GM12878 (cell line): ENCODE measurements at regions not wholly inside any gene's neighbourhood (a gene's known extent, or its start where the extent isn't known, plus 50 kb on each side); places are given as distances from the start of the nearest gene placed in this dataset.

ENCODE experiments used
- ATAC-seq: fragments of 200-7000 bp; cut with Tn5 transposase; 3 replicates; pipeline ENCODE4 v1.9.1; 2020; ENCODE audit warnings: mild to moderate bottlenecking, moderate library complexity
- BruUV-seq: library from RNA; stranded (reverse); fragments of 400-500 nt; replicated peaks from 2 replicates; lab custom pipeline; 2021; lab: Mats Ljungman, UMichigan
- CTCF ChIA-PET: fragments of 300-600 bp; sonication (Branson Sonifier 250); formaldehyde crosslinking; extraction: SDS; loops from one replicate; lab custom pipeline; 2021; ENCODE audit warnings: inconsistent platforms; lab: Yijun Ruan, JAX
- POLR2A ChIA-PET: fragments of 350-600 bp; formaldehyde crosslinking; extraction: SDS; loops from one replicate; lab custom pipeline; 2021; ENCODE audit warnings: inconsistent platforms; lab: Charles Lee
- RAD21 ChIA-PET: fragments of 300-600 bp; sonication (Branson Sonifier 250); formaldehyde crosslinking; loops from one replicate; lab custom pipeline; 2023; ENCODE audit warnings: antibody characterized with exemption; ENCODE audit not compliant: unreplicated experiment; lab: Charles Lee
- SMC1A ChIA-PET: fragments of 300-600 bp; sonication (Branson Sonifier 250); formaldehyde crosslinking; loops from one replicate; lab custom pipeline; 2023; ENCODE audit not compliant: unreplicated experiment, uncharacterized antibody; lab: Charles Lee
- DNase-seq: peaks from one replicate; pipeline ENCODE4 v3.0.0-alpha.2; 2011; ENCODE audit warnings: low read depth, low spot score
- FAIRE-seq: peaks from 3 replicates; lab custom pipeline; 2011; peaks lifted over from hg19 to GRCh38; lab: Jason Lieb, UNC
- H2AFZ ChIP-seq: 2 replicates; pipeline ENCODE4 v1.6.0; 2011; ENCODE audit warnings: low read depth, low read length, control low read depth; ENCODE audit not compliant: control insufficient read depth
- H3K27ac ChIP-seq: 2 replicates; pipeline ENCODE4 v1.5.1; 2011; ENCODE audit warnings: control low read depth; ENCODE audit not compliant: control insufficient read depth, insufficient read depth
- H3K27me3 ChIP-seq, 2 experiments: replicated peaks in 1 of 2; 2 replicates each; pipeline versions ENCODE4 v1.6.0 to v1.6.1; 2011; ENCODE audit warnings: low read length in 1 of 2; ENCODE audit not compliant: control insufficient read depth in 2 of 2, insufficient read depth in 2 of 2
- H3K36me3 ChIP-seq, 2 experiments: 2 replicates each; pipeline ENCODE4 v1.5.1; 2011; ENCODE audit warnings: low read length in 1 of 2; ENCODE audit not compliant: control insufficient read depth in 2 of 2, insufficient read depth in 2 of 2
- H3K4me1 ChIP-seq: 2 replicates; pipeline ENCODE4 v1.6.1; 2011; ENCODE audit warnings: mild to moderate bottlenecking, low read length, moderate library complexity, mixed read lengths; ENCODE audit not compliant: control insufficient read depth, insufficient read depth
- H3K4me2 ChIP-seq: 2 replicates; pipeline ENCODE4 v1.6.0; 2011; ENCODE audit warnings: control low read depth; ENCODE audit not compliant: control insufficient read depth, insufficient read depth
- H3K4me3 ChIP-seq: fragments of 200-600 bp; sonication (generic); 2 replicates; pipeline ENCODE4 v1.5.1; 2016
- H3K79me2 ChIP-seq: 2 replicates; pipeline ENCODE4 v1.6.0; 2011; ENCODE audit warnings: low read length; ENCODE audit not compliant: control insufficient read depth, insufficient read depth
- H3K9ac ChIP-seq: 2 replicates; pipeline ENCODE4 v1.8.0; 2011; ENCODE audit warnings: low read length, control low read depth, mixed read lengths; ENCODE audit not compliant: control insufficient read depth, insufficient read depth
- H3K9me3 ChIP-seq: replicated peaks from 3 replicates; pipeline ENCODE4 v1.5.1; 2011; ENCODE audit warnings: mild to moderate bottlenecking, low read length; ENCODE audit not compliant: control insufficient read depth, insufficient read depth
- H4K20me1 ChIP-seq: 2 replicates; pipeline ENCODE4 v1.6.0; 2011; ENCODE audit not compliant: control insufficient read depth, insufficient read depth
- CBX3 ChIP-seq: fragments of 200-600 bp; sonication (generic); IDR thresholded peaks from 2 replicates; pipeline ENCODE4 v1.6.1; 2016; ENCODE audit warnings: low read depth, borderline replicate concordance
- CBX5 ChIP-seq: sonication (generic); IDR thresholded peaks from 2 replicates; pipeline ENCODE4 v1.6.1; 2016; ENCODE audit warnings: low read depth, moderate library complexity, mild to moderate bottlenecking, inconsistent platforms
- E4F1 ChIP-seq: fragments of 450-650 bp; IDR thresholded peaks from 2 replicates; pipeline ENCODE4 v1.6.1; 2018; ENCODE audit warnings: borderline replicate concordance, mild to moderate bottlenecking; ENCODE audit not compliant: partially characterized antibody
- HDAC6 ChIP-seq: fragments of 200-600 bp; sonication (generic); IDR thresholded peaks from one replicate; pipeline ENCODE4 v1.8.0; 2017; ENCODE audit warnings: antibody characterized with exemption; ENCODE audit not compliant: unreplicated experiment
- KAT2A ChIP-seq: conservative IDR thresholded peaks from 2 replicates; pipeline ENCODE4 v1.6.1; 2011; ENCODE audit warnings: low read depth, low read length; ENCODE audit not compliant: control insufficient read depth
- MTA2 ChIP-seq: fragments of 450-650 bp; IDR thresholded peaks from 2 replicates; pipeline ENCODE4 v1.6.1; 2016; ENCODE audit warnings: low read depth, mild to moderate bottlenecking, moderate library complexity
- NFYB ChIP-seq: IDR thresholded peaks from 2 replicates; pipeline ENCODE4 v1.6.1; 2011; ENCODE audit warnings: low read depth, mild to moderate bottlenecking, low read length, improper control_type of control experiment, moderate library complexity; ENCODE audit not compliant: insufficient read depth
- POLR2AphosphoS5 ChIP-seq: IDR thresholded peaks from 2 replicates; pipeline ENCODE4 v1.6.1; 2011; ENCODE audit warnings: mild to moderate bottlenecking, low read length, inconsistent platforms
- REST ChIP-seq: IDR thresholded peaks from 2 replicates; pipeline ENCODE4 v1.6.1; 2012; ENCODE audit warnings: mild to moderate bottlenecking, low read depth, low read length
- SP1 ChIP-seq: IDR thresholded peaks from one replicate; pipeline ENCODE4 v1.6.1; 2011; ENCODE audit warnings: low read depth, low read length
- TAF1 ChIP-seq: IDR thresholded peaks from 2 replicates; pipeline ENCODE4 v1.6.1; 2011; ENCODE audit warnings: mild to moderate bottlenecking, low read depth, low read length, borderline replicate concordance
- ZBTB11 ChIP-seq: fragments of 450-650 bp; formaldehyde crosslinking; IDR thresholded peaks from 2 replicates; pipeline ENCODE4 v1.5.0; 2022; ENCODE audit warnings: mild to moderate bottlenecking, missing genetic modification characterization
- ZBTB33 ChIP-seq: fragments of 450-650 bp; IDR thresholded peaks from 2 replicates; pipeline ENCODE4 v1.6.1; 2017; ENCODE audit warnings: mild to moderate bottlenecking
- WGBS: methylation state at CpG from one replicate; pipeline ENCODE4 v1.1.6; 2016; ENCODE audit warnings: low lambda C conversion rate; ENCODE audit not compliant: insufficient replicate concordance, insufficient coverage; ENCODE audit errors: missing lambda C conversion rate; 5-methylcytosine and 5-hydroxymethylcytosine counted together
- in situ Hi-C: fragments of 300-500 bp; cut with MboI; formaldehyde crosslinking; loops from 9 replicates; pipeline ENCODE4 v1.14.3; 2018; ENCODE audit warnings: mixed read lengths
- intact Hi-C: fragments of 100-400 bp; cut with micrococcal nuclease; formaldehyde crosslinking; loops from one replicate; pipeline ENCODE4 v1.14.2; 2022; ENCODE audit not compliant: unreplicated experiment

GRCh38 chr1:222204475-222204874, 343.4 kb downstream of the HHIPL2 start:
- ChIA-PET CTCF (interaction anchor here (0.6 kb wide), 1 partner anchor 1641 kb away, joined by 3 read pairs; the partner anchor contains the start of gene TP53BP2), SMC1A (no interaction called here), RAD21 (no interaction called here), POLR2A (no interaction called here)
- Histone ChIP-seq H3K27ac (no peak overlapping the region), H4K20me1 (no peaks in the 10 kb centered on the region), H3K79me2 (no peaks in the 10 kb centered on the region), H3K27me3 (no peaks in the 10 kb centered on the region), H3K4me3 (no peak overlapping the region), H3K9ac (no peak overlapping the region), H3K4me1 (no peaks in the 10 kb centered on the region), H3K9me3 (no peaks in the 10 kb centered on the region), H3K36me3 (no peaks in the 10 kb centered on the region), H2AFZ (no peak overlapping the region), H3K4me2 (no peak overlapping the region)
- ATAC-seq (no peak), DNase-seq (no peak), FAIRE-seq (no peak)
- 15% methylated on average over 3 of the region's 3 CpGs for WGBS
- BruUV-seq: no TSS peak
- in situ Hi-C loops: no loop called here
- intact Hi-C loops: no loop called here
- TF ChIP-seq E4F1 (no peak), NFYB (no peak), TAF1 (no peak), MTA2 (no peak), REST (no peak), ZBTB11 (CRISPR knock-in tag) (no peak), SP1 (no peak), KAT2A (no peak), CBX3 (no peak), POLR2AphosphoS5 (no peak), HDAC6 (no peak), CBX5 (no peak), ZBTB33 (no peak)
